Suprapubic skin (tissue), 3 donors: ENCODE measurements at regions not wholly inside any gene's neighbourhood (a gene's known extent, or its start where the extent isn't known, plus 50 kb on each side); places are given as distances from the start of the nearest gene placed in this dataset.

Experiments
- POLR2AphosphoS5 ChIP-seq, 3 donors: sonication (generic); formaldehyde crosslinking; IDR thresholded peaks; one replicate each; pipeline ENCODE4 v1.6.1; 2017; ENCODE audit warnings: antibody characterized with exemption in 3 of 3
- TF ChIP-seq, protein P1 (sequence below), 2 donors: fragments of 200-600 bp in 1 of 2; fragments of 450-650 bp in 1 of 2; sonication (generic) in 1 of 2; IDR thresholded peaks; one replicate each; pipeline ENCODE4 v1.5.1; 2016 to 2019; ENCODE audit warnings: antibody characterized with exemption in 2 of 2, mild to moderate bottlenecking in 1 of 2, moderate library complexity in 1 of 2

GRCh38 chr1:106944721-106945120 lies 111.8 kb upstream of the PRMT6 start:
- TF ChIP-seq, protein P1, sequence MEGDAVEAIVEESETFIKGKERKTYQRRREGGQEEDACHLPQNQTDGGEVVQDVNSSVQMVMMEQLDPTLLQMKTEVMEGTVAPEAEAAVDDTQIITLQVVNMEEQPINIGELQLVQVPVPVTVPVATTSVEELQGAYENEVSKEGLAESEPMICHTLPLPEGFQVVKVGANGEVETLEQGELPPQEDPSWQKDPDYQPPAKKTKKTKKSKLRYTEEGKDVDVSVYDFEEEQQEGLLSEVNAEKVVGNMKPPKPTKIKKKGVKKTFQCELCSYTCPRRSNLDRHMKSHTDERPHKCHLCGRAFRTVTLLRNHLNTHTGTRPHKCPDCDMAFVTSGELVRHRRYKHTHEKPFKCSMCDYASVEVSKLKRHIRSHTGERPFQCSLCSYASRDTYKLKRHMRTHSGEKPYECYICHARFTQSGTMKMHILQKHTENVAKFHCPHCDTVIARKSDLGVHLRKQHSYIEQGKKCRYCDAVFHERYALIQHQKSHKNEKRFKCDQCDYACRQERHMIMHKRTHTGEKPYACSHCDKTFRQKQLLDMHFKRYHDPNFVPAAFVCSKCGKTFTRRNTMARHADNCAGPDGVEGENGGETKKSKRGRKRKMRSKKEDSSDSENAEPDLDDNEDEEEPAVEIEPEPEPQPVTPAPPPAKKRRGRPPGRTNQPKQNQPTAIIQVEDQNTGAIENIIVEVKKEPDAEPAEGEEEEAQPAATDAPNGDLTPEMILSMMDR (IDR thresholded peaks at IDR 0.05): no peak
- no peak for TF ChIP-seq POLR2AphosphoS5 (IDR thresholded peaks at IDR 0.05)
